Endodermal cell (in vitro differentiated cells): ENCODE measurements at regions not wholly inside any gene's neighbourhood (a gene's known extent, or its start where the extent isn't known, plus 50 kb on each side); places are given as distances from the start of the nearest gene placed in this dataset.

Source experiments
- DNase-seq: peaks from one replicate; pipeline ENCODE4 v3.0.0-alpha.2; 2017
- H3K27ac ChIP-seq: 2 replicates; pipeline ENCODE4 v1.5.1; 2013; ENCODE audit warnings: mild to moderate bottlenecking, low read depth, low read length, moderate library complexity
- H3K27me3 ChIP-seq: 2 replicates; pipeline ENCODE4 v1.6.1; 2013; ENCODE audit warnings: mild to moderate bottlenecking, low read length, moderate library complexity; ENCODE audit not compliant: insufficient read depth, control insufficient read depth, poor library complexity, severe bottlenecking
- H3K36me3 ChIP-seq: 2 replicates; pipeline ENCODE4 v1.7.0; 2013; ENCODE audit warnings: mild to moderate bottlenecking, low read length, moderate library complexity; ENCODE audit not compliant: control insufficient read depth, insufficient read depth
- H3K4me1 ChIP-seq: one replicate; pipeline ENCODE4 v1.7.0; 2013; ENCODE audit warnings: low read length; ENCODE audit not compliant: control insufficient read depth, insufficient read depth
- H3K4me3 ChIP-seq: 2 replicates; pipeline ENCODE4 v1.5.1; 2013; ENCODE audit warnings: mild to moderate bottlenecking, low read length, moderate library complexity
- H3K9ac ChIP-seq: 2 replicates; pipeline ENCODE4 v1.6.1; 2013; ENCODE audit warnings: mild to moderate bottlenecking, low read length, moderate library complexity; ENCODE audit not compliant: poor library complexity, severe bottlenecking; ENCODE audit errors: extremely low read depth
- H3K9me3 ChIP-seq: 2 replicates; pipeline ENCODE4 v1.6.1; 2013; ENCODE audit warnings: mild to moderate bottlenecking, low read length, moderate library complexity; ENCODE audit not compliant: control insufficient read depth
- H3K27ac Mint-ChIP-seq: 2 replicates; pipeline ENCODE4 v1.8.0; 2020; ENCODE audit warnings: mixed read lengths
- H3K27me3 Mint-ChIP-seq: 2 replicates; pipeline ENCODE4 v1.8.0; 2021; ENCODE audit warnings: mild to moderate bottlenecking, mixed read lengths; ENCODE audit not compliant: insufficient read depth
- H3K36me3 Mint-ChIP-seq: 2 replicates; pipeline ENCODE4 v1.8.0; 2020; ENCODE audit warnings: low read depth, mixed read lengths
- H3K4me1 Mint-ChIP-seq: 2 replicates; pipeline ENCODE4 v1.8.0; 2020; ENCODE audit warnings: mixed read lengths
- H3K4me3 Mint-ChIP-seq: 2 replicates; pipeline ENCODE4 v1.8.0; 2020; ENCODE audit warnings: mild to moderate bottlenecking, moderate library complexity, mixed read lengths
- H3K9me3 Mint-ChIP-seq: 2 replicates; pipeline ENCODE4 v1.8.0; 2020; ENCODE audit warnings: mild to moderate bottlenecking, mixed read lengths
- CTCF ChIP-seq: fragments of 200-600 bp; sonication (generic); conservative IDR thresholded peaks from 2 replicates; pipeline ENCODE4 v1.5.0; 2021; ENCODE audit warnings: antibody characterized with exemption, mild to moderate bottlenecking
- WGBS, 2 experiments: methylation state at CpG; one replicate each; pipeline versions ENCODE4 v1.1.5 to v1.1.7; 2013; ENCODE audit warnings: missing lambda C conversion rate in 2 of 2, mixed read lengths in 1 of 2; ENCODE audit not compliant: insufficient coverage in 1 of 2, insufficient read length in 1 of 2; 5-methylcytosine and 5-hydroxymethylcytosine counted together

GRCh38 chrX:148371291-148371690 lies 129.1 kb upstream of the AFF2 start:
- Histone ChIP-seq H3K36me3 (no peaks in the 10 kb centered on the region), H3K27ac (no peak overlapping the region), H3K4me3 (no peak overlapping the region), H3K9me3 (no peaks in the 10 kb centered on the region), H3K27me3 (no peaks in the 10 kb centered on the region), H3K9ac (no peak overlapping the region), H3K4me1 (no peaks in the 10 kb centered on the region)
- no peak for TF ChIP-seq CTCF
- Mint-ChIP-seq H3K4me1 (no peaks in the 10 kb centered on the region), H3K9me3 (peaks cover 47% of the 10 kb centered on the region), H3K27ac (no peak overlapping the region), H3K36me3 (no peaks in the 10 kb centered on the region), H3K4me3 (no peak overlapping the region), H3K27me3 (no peaks in the 10 kb centered on the region)
- WGBS, 2 experiments, result 93 to 100% methylated on average over 1 to 3 of the region's 3 CpGs
- DNase-seq, result no peak

GRCh38 chrX:148372925-148373324 lies 127.5 kb upstream of the AFF2 start:
- Histone ChIP-seq H3K36me3 (no peaks in the 10 kb centered on the region), H3K9me3 (no peaks in the 10 kb centered on the region), H3K9ac (no peak overlapping the region), H3K27me3 (no peaks in the 10 kb centered on the region), H3K4me3 (no peak overlapping the region), H3K27ac (no peak overlapping the region), H3K4me1 (no peaks in the 10 kb centered on the region)
- no peak overlapping the region for H3K27ac Mint-ChIP-seq
- 63% methylated on average over 3 of the region's 4 CpGs; no CpG with 5 or more reads in 1 of the 2 experiments for WGBS, 2 experiments
- no peaks in the 10 kb centered on the region for H3K36me3 Mint-ChIP-seq
- TF ChIP-seq CTCF, result no peak
- peaks cover 48% of the 10 kb centered on the region for H3K9me3 Mint-ChIP-seq
- H3K4me3 Mint-ChIP-seq, result no peak overlapping the region
- no peak for DNase-seq
- H3K4me1 Mint-ChIP-seq, result no peaks in the 10 kb centered on the region
- no peaks in the 10 kb centered on the region for H3K27me3 Mint-ChIP-seq

GRCh38 chrX:148376342-148376741 lies 124.1 kb upstream of the AFF2 start:
- Histone ChIP-seq H3K36me3 (no peaks in the 10 kb centered on the region), H3K4me1 (no peaks in the 10 kb centered on the region), H3K9ac (no peak overlapping the region), H3K27ac (no peak overlapping the region), H3K9me3 (no peaks in the 10 kb centered on the region), H3K27me3 (peaks cover 18% of the 10 kb centered on the region), H3K4me3 (no peak overlapping the region)
- H3K4me1 Mint-ChIP-seq, result no peaks in the 10 kb centered on the region
- no peak overlapping the region for H3K4me3 Mint-ChIP-seq
- peaks cover 56% of the 10 kb centered on the region for H3K9me3 Mint-ChIP-seq
- DNase-seq, result no peak
- peaks cover 3% of the 10 kb centered on the region for H3K27me3 Mint-ChIP-seq
- H3K27ac Mint-ChIP-seq, result no peak overlapping the region
- WGBS, 2 experiments, result 80 to 100% methylated on average over 1 to 3 of the region's 3 CpGs
- no peak for TF ChIP-seq CTCF
- H3K36me3 Mint-ChIP-seq, result no peaks in the 10 kb centered on the region
